B cell (primary cell): ENCODE measurements at regions not wholly inside any gene's neighbourhood (a gene's known extent, or its start where the extent isn't known, plus 50 kb on each side); places are given as distances from the start of the nearest gene placed in this dataset.

Experiments used
- ATAC-seq: fragments of 200-7000 bp; cut with Tn5 transposase; one replicate; pipeline ENCODE4 v1.10.0; 2021; ENCODE audit warnings: low read depth, mild to moderate bottlenecking, moderate number of reproducible peaks, moderate library complexity
- CTCF ChIA-PET: fragments of 350-600 bp; sonication (Branson Sonifier 250); formaldehyde crosslinking; loops from one replicate; lab custom pipeline; 2021; ENCODE audit warnings: antibody characterized with exemption, inconsistent platforms; lab: Charles Lee
- POLR2A ChIA-PET: fragments of 350-600 bp; sonication (Branson Sonifier 250); formaldehyde crosslinking; loops from one replicate; lab custom pipeline; 2021; ENCODE audit warnings: antibody characterized with exemption; lab: Charles Lee
- DNase-seq: peaks from one replicate; pipeline ENCODE4 v3.0.0; 2013
- H2AFZ ChIP-seq: 2 replicates; pipeline ENCODE4 v1.6.1; 2012; ENCODE audit warnings: mild to moderate bottlenecking, low read depth, low read length; ENCODE audit not compliant: insufficient read depth, poor library complexity, severe bottlenecking
- H3K27ac ChIP-seq, 2 donors: 1 replicate in 1 of 2; 2 replicates in 1 of 2; pipeline ENCODE4 v1.5.1; 2012 to 2013; ENCODE audit warnings: low read length in 2 of 2, mild to moderate bottlenecking in 2 of 2, moderate library complexity in 1 of 2
- H3K27me3 ChIP-seq, 4 experiments: fragments of 200-600 bp in 1 of 4; sonication (generic) in 1 of 4; replicated peaks in 1 of 4; 1 replicate in 2 of 4; 2 replicates in 2 of 4; pipeline versions ENCODE4 v1.6.1 to v1.7.0; 2013 to 2016; ENCODE audit warnings: low read length in 3 of 4, mild to moderate bottlenecking in 2 of 4, mixed read lengths in 1 of 4, moderate library complexity in 1 of 4; ENCODE audit not compliant: insufficient read depth in 4 of 4, control insufficient read depth in 3 of 4; ENCODE audit errors: control extremely low read depth in 1 of 4
- H3K36me3 ChIP-seq, 2 experiments: replicated peaks in 1 of 2; 1 replicate in 1 of 2; 2 replicates in 1 of 2; pipeline versions ENCODE4 v1.6.1 to v1.7.1; 2013; ENCODE audit warnings: low read length in 1 of 2; ENCODE audit not compliant: insufficient read depth in 2 of 2, control insufficient read depth in 1 of 2; ENCODE audit errors: control extremely low read depth in 1 of 2, extremely low read depth in 1 of 2
- H3K4me1 ChIP-seq, 2 donors: fragments of 200-600 bp in 1 of 2; sonication (generic) in 1 of 2; 1 replicate in 1 of 2; 2 replicates in 1 of 2; pipeline versions ENCODE4 v1.5.1 to v1.6.1; 2013 to 2017; ENCODE audit warnings: low read length in 2 of 2; ENCODE audit not compliant: control insufficient read depth in 2 of 2, insufficient read depth in 2 of 2
- H3K4me2 ChIP-seq: replicated peaks from 2 replicates; pipeline ENCODE3; 2012; ENCODE audit warnings: mild to moderate bottlenecking, low read depth, low read length; ENCODE audit not compliant: poor library complexity, severe bottlenecking
- H3K4me3 ChIP-seq, 5 experiments: fragments of 200-600 bp in 1 of 5; sonication (generic) in 1 of 5; 1 replicate in 3 of 5; 2 replicates in 2 of 5; pipeline versions ENCODE4 v1.5.1 to v1.7.0; 2011 to 2016; ENCODE audit warnings: low read length in 4 of 5, mild to moderate bottlenecking in 4 of 5, low read depth in 2 of 5, control low read depth in 1 of 5, moderate library complexity in 1 of 5; ENCODE audit not compliant: insufficient read depth in 1 of 5; ENCODE audit errors: control extremely low read depth in 1 of 5, extremely low read depth in 1 of 5
- H3K79me2 ChIP-seq: fragments of 200-600 bp; sonication (generic); one replicate; pipeline ENCODE4 v1.6.0; 2016; ENCODE audit warnings: low read length; ENCODE audit not compliant: control insufficient read depth, insufficient read depth
- H3K9ac ChIP-seq: fragments of 200-600 bp; sonication (generic); 2 replicates; pipeline ENCODE4 v1.6.1; 2017; ENCODE audit warnings: mild to moderate bottlenecking, low read length, moderate library complexity
- H3K9me3 ChIP-seq, 3 donors: one replicate each; pipeline versions ENCODE4 v1.6.1 to v1.7.1; 2013; ENCODE audit warnings: low read length in 2 of 3; ENCODE audit not compliant: control insufficient read depth in 2 of 3, insufficient read depth in 1 of 3; ENCODE audit errors: control extremely low read depth in 1 of 3
- H4K20me1 ChIP-seq: 2 replicates; pipeline ENCODE4 v1.6.0; 2012; ENCODE audit warnings: mild to moderate bottlenecking, low read length; ENCODE audit not compliant: insufficient read depth, control insufficient read depth, poor library complexity, severe bottlenecking
- H3K27ac Mint-ChIP-seq: one replicate; pipeline ENCODE4 v1.8.0; 2021; ENCODE audit warnings: mixed read lengths
- H3K27me3 Mint-ChIP-seq: one replicate; pipeline ENCODE4 v1.8.0; 2021; ENCODE audit warnings: mixed read lengths
- H3K4me1 Mint-ChIP-seq: one replicate; pipeline ENCODE4 v1.8.0; 2021; ENCODE audit warnings: mixed read lengths
- H3K4me3 Mint-ChIP-seq: one replicate; pipeline ENCODE4 v1.8.0; 2021; ENCODE audit warnings: mixed read lengths
- H3K9me3 Mint-ChIP-seq: one replicate; pipeline ENCODE4 v1.8.0; 2022; ENCODE audit warnings: mixed read lengths; ENCODE audit not compliant: insufficient read depth
- CTCF ChIP-seq: fragments of 200-600 bp; IDR thresholded peaks from one replicate; pipeline ENCODE4 v1.8.0; 2022; ENCODE audit warnings: antibody characterized with exemption, mild to moderate bottlenecking
- EZH2 ChIP-seq: IDR thresholded peaks from 2 replicates; pipeline ENCODE4 v1.6.1; 2012; ENCODE audit warnings: borderline replicate concordance, low read depth, mild to moderate bottlenecking, moderate library complexity, low read length; ENCODE audit not compliant: insufficient read depth, poor library complexity, severe bottlenecking
- WGBS: methylation state at CpG from one replicate; pipeline ENCODE4 v1.1.5; 2013; ENCODE audit warnings: missing lambda C conversion rate; ENCODE audit not compliant: insufficient coverage; 5-methylcytosine and 5-hydroxymethylcytosine counted together
- intact Hi-C: fragments of 100-400 bp; cut with micrococcal nuclease; formaldehyde crosslinking; loops from one replicate; pipeline ENCODE4 v1.10.0; 2022

GRCh38 chr1:185574139-185574875, 159.9 kb upstream of the HMCN1 start:
- CTCF ChIA-PET, result interaction anchor here (0.8 to 1.4 kb wide), 3 partner anchors 34 to 98 kb away, joined by 3 to 4 read pairs (median 3); no protein-coding TSS in a partner anchor
- Histone ChIP-seq H3K4me2 (no peak overlapping the region), H3K27me3 (no peaks in the 10 kb centered on the region), H3K9ac (no peak overlapping the region), H3K27ac (no peak overlapping the region), H3K4me1 (peaks cover 9 to 14% of the 10 kb centered on the region in 2 donors), H3K79me2 (no peaks in the 10 kb centered on the region), H4K20me1 (no peaks in the 10 kb centered on the region), H3K36me3 (no peaks in the 10 kb centered on the region), H3K4me3 (no peak overlapping the region), H3K9me3 (peaks cover 0 to 12% (median 2%) of the 10 kb centered on the region in 3 donors), H2AFZ (no peak overlapping the region)
- Mint-ChIP-seq H3K27me3 (no peaks in the 10 kb centered on the region), H3K4me1 (peaks cover 20% of the 10 kb centered on the region), H3K9me3 (peaks cover 21% of the 10 kb centered on the region), H3K4me3 (no peak overlapping the region), H3K27ac (no peak overlapping the region)
- ATAC-seq (no peak), DNase-seq (no peak)
- TF ChIP-seq CTCF (no peak), EZH2 (no peak)
- WGBS, result 100% methylated on average over 2 of the region's 4 CpGs
- POLR2A ChIA-PET, result no interaction called here
- intact Hi-C loops, result no loop called here

- ChIA-PET POLR2A (no interaction called here), CTCF (interaction anchor here (0.8 to 1.4 kb wide), 3 partner anchors 34 to 98 kb away, joined by 3 to 4 read pairs (median 3); no protein-coding TSS in a partner anchor)
- no peaks in the 10 kb centered on the region for H3K36me3 ChIP-seq
- intact Hi-C loops, result no loop called here
- Mint-ChIP-seq H3K4me3 (no peak overlapping the region), H3K4me1 (peaks cover 23% of the 10 kb centered on the region), H3K9me3 (peaks cover 16% of the 10 kb centered on the region), H3K27ac (no peak overlapping the region), H3K27me3 (no peaks in the 10 kb centered on the region)
- H3K4me1 ChIP-seq, result peaks cover 9 to 14% of the 10 kb centered on the region in 2 donors
- H2AFZ ChIP-seq, result no peak overlapping the region
- no peak for DNase-seq
- no peaks in the 10 kb centered on the region for H3K27me3 ChIP-seq
- H3K27ac ChIP-seq, result no peak overlapping the region
- H3K4me2 ChIP-seq, result no peak overlapping the region
- peaks cover 0 to 8% (median 2%) of the 10 kb centered on the region in 3 donors for H3K9me3 ChIP-seq
- no peak for TF ChIP-seq CTCF
- no peak for TF ChIP-seq EZH2
- H3K9ac ChIP-seq, result no peak overlapping the region
- H3K79me2 ChIP-seq, result no peaks in the 10 kb centered on the region
- no peak for ATAC-seq
- H4K20me1 ChIP-seq, result no peaks in the 10 kb centered on the region
- no peak overlapping the region for H3K4me3 ChIP-seq
- 48% methylated on average over 2 of the region's 2 CpGs for WGBS
These were observed 160.5 kb upstream of the HMCN1 start for GRCh38 chr1:185573677-185574076.
